Type B pancreatic cell (in vitro differentiated cells): ENCODE measurements at regions not wholly inside any gene's neighbourhood (a gene's known extent, or its start where the extent isn't known, plus 50 kb on each side); places are given as distances from the start of the nearest gene placed in this dataset.

ENCODE experiments used
- DNase-seq: peaks from one replicate; pipeline ENCODE4 v3.0.0; 2021; ENCODE audit warnings: mixed read lengths; ENCODE audit not compliant: unreplicated experiment; ENCODE audit errors: extremely low spot score
- H3K27ac Mint-ChIP-seq: 2 replicates; pipeline ENCODE4 v1.8.0; 2021; ENCODE audit warnings: mild to moderate bottlenecking, mixed read lengths
- H3K27me3 Mint-ChIP-seq: 2 replicates; pipeline ENCODE4 v1.8.0; 2021; ENCODE audit warnings: mixed read lengths
- H3K36me3 Mint-ChIP-seq: 2 replicates; pipeline ENCODE4 v1.8.0; 2021; ENCODE audit warnings: mixed read lengths
- H3K4me1 Mint-ChIP-seq: one replicate; pipeline ENCODE4 v1.8.0; 2021; ENCODE audit warnings: mixed read lengths; ENCODE audit not compliant: unreplicated experiment
- H3K4me3 Mint-ChIP-seq: 2 replicates; pipeline ENCODE4 v1.8.0; 2021; ENCODE audit warnings: mild to moderate bottlenecking, mixed read lengths
- H3K9me3 Mint-ChIP-seq: 2 replicates; pipeline ENCODE4 v1.8.0; 2021; ENCODE audit warnings: mixed read lengths
- CTCF ChIP-seq: fragments of 200-600 bp; sonication (generic); conservative IDR thresholded peaks from 2 replicates; pipeline ENCODE4 v1.5.0; 2021; ENCODE audit warnings: antibody characterized with exemption, mild to moderate bottlenecking

GRCh38 chr2:198913394-198914152 lies 544.2 kb downstream of the SATB2 start:
- no peaks in the 10 kb centered on the region for H3K36me3 Mint-ChIP-seq
- DNase-seq, result no peak
- no peak for TF ChIP-seq CTCF
- H3K9me3 Mint-ChIP-seq, result no peaks in the 10 kb centered on the region
- no peak overlapping the region for H3K4me3 Mint-ChIP-seq
- H3K27me3 Mint-ChIP-seq, result no peaks in the 10 kb centered on the region
- H3K4me1 Mint-ChIP-seq, result no peaks in the 10 kb centered on the region
- H3K27ac Mint-ChIP-seq, result no peak overlapping the region

GRCh38 chr2:198909525-198910267 lies 548.0 kb downstream of the SATB2 start:
- no peak overlapping the region for H3K27ac Mint-ChIP-seq
- H3K9me3 Mint-ChIP-seq, result no peaks in the 10 kb centered on the region
- H3K4me3 Mint-ChIP-seq, result no peak overlapping the region
- no peaks in the 10 kb centered on the region for H3K27me3 Mint-ChIP-seq
- TF ChIP-seq CTCF, result no peak
- no peaks in the 10 kb centered on the region for H3K36me3 Mint-ChIP-seq
- H3K4me1 Mint-ChIP-seq, result no peaks in the 10 kb centered on the region
- DNase-seq, result no peak

GRCh38 chr2:198905881-198906612 lies 551.7 kb downstream of the SATB2 start:
- no peak for TF ChIP-seq CTCF
- Mint-ChIP-seq H3K9me3 (no peaks in the 10 kb centered on the region), H3K27me3 (no peaks in the 10 kb centered on the region), H3K27ac (no peak overlapping the region), H3K36me3 (no peaks in the 10 kb centered on the region), H3K4me3 (no peak overlapping the region), H3K4me1 (no peaks in the 10 kb centered on the region)
- DNase-seq, result no peak

GRCh38 chr2:198901894-198902293 lies 555.8 kb downstream of the SATB2 start:
- Mint-ChIP-seq H3K9me3 (no peaks in the 10 kb centered on the region), H3K27me3 (no peaks in the 10 kb centered on the region), H3K27ac (no peak overlapping the region), H3K4me1 (no peaks in the 10 kb centered on the region), H3K36me3 (no peaks in the 10 kb centered on the region), H3K4me3 (no peak overlapping the region)
- TF ChIP-seq CTCF, result no peak
- no peak for DNase-seq

- Mint-ChIP-seq H3K4me1 (no peaks in the 10 kb centered on the region), H3K9me3 (no peaks in the 10 kb centered on the region), H3K36me3 (no peaks in the 10 kb centered on the region), H3K27me3 (no peaks in the 10 kb centered on the region), H3K4me3 (no peak overlapping the region), H3K27ac (no peak overlapping the region)
- DNase-seq, result no peak
- TF ChIP-seq CTCF, result no peak
Measured at GRCh38 chr2:198900141-198900540, 557.6 kb downstream of the SATB2 start.
